Activated CD4-positive, alpha-beta T cell treated with anti-CD3 and anti-CD28 coated beads, Interleukin-2, amount 50 U/mL, for 16 hours (primary cell): ENCODE measurements at regions not wholly inside any gene's neighbourhood (a gene's known extent, or its start where the extent isn't known, plus 50 kb on each side); places are given as distances from the start of the nearest gene placed in this dataset.
"Not testable (repeated sequence)": the region's sequence is repeated elsewhere in the genome, so short reads cannot be mapped to it uniquely, and the experiment has no call there.

ENCODE experiments used
- DNase-seq: peaks from one replicate; pipeline ENCODE4 v3.0.0-alpha.2; 2020

GRCh38 chr5:34538026-34538672 lies 118.0 kb upstream of the RAI14 start:
- peak; percentile 11 for DNase-seq

- DNase-seq, result no peak
Measured at GRCh38 chr5:34539183-34539582, 116.9 kb upstream of the RAI14 start.

DNA sequence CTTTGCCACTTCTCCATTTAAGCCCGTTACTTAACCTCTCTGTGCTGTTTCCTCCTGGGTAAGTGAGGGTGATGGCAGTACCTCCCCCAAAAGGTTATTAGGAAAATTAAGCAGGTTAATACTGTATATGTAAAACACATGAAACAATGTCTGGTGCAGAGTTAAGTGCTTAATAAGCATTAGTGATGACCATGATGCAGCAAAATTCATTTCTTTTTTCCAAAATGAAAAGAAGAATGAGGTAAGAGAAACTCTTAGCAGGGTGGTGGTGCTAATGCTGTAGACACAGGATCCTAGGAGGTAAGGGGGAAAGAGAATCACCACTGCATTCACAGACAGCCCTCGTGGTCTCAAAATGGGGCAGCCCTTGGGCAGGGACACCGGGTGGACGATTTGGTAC lies 115.1 kb upstream of the RAI14 start:
- DNase-seq, result no peak

GRCh38 chr5:34542818-34543217 lies 113.3 kb upstream of the RAI14 start:
- DNase-seq, result no peak

DNA sequence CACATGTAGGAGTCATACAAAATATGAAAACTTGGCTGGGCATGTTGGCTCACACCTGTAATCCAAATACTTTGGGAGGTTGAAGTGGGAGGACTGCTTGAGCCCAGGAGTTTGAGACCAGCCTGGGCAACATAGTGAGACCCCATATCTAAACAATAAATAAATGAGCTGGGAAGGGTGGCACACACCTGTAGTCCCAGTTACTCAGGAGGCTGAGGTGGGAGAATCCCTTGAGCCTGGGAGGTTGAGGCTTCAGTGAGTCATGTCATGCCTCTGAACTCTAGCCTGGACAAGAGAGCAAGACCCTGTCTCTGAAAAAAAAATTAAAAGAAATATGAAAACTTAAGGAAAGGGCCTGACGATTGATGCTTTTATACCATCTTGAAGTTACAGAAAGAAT lies 112.4 kb upstream of the RAI14 start:
- no peak for DNase-seq

DNA sequence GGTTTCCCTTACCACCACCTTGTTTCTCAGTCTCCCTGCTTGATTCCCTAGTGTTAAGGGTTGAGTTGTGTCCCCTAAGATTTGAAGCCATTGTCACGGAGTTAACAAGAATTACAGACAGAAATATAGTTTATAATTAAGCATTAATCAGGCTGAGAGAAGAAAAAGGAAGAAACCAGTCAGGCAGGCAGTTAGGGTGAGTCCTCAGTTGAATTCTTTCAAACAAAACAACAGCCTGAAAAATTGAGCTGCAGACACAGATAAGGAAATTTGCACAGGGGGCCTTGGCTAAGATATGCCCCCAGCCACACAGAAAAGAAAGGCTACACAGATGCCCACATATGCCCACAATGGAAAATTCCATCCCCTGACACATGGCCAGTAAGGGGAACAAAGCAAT lies 111.7 kb upstream of the RAI14 start:
- DNase-seq, result no peak

GRCh38 chr5:34545164-34545563 lies 111.0 kb upstream of the RAI14 start:
- DNase-seq, result no peak

- no peak for DNase-seq
Measured at GRCh38 chr5:34545626-34546025, 110.5 kb upstream of the RAI14 start.

DNA sequence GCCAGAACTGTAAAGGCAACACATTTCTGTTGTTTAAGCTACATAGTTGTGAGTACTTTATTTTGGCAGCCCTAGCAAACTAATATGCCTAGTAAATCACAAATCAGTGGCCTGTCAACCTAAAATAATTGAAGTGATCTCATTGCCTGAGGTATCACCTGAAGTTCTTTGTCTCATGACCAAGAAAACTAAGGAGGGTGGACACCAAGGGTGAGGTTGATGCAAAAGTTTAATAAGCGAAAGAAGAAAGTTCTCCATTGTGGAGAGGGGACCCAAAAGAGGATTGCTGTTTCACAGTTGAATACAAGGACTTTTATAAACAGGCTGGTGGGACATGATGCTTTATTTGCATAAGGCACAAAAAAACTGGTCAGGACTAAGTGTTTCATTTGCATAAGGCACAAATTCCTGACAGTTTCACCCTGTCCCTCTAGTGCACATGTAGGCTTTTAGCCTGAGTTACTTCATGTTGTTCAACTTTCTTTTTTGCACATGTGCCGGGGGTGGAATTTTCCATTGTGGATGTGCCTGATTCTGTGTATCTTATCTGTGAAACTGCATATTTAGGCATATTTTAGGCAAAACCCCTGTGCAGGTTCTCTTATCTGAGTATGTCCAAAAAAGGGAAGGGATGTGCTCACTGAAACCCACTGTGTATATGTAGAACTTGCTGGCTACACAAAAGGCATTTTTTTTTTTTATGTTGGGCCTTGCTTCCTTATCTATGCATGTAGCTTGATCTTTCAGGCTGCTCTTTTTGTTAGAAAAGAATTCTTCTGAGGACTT lies 108.6 kb upstream of the RAI14 start:
- no peak for DNase-seq

GRCh38 chr5:34548086-34548403 lies 108.1 kb upstream of the RAI14 start:
- DNase-seq, result no peak

- DNase-seq, result no peak
Measured at GRCh38 chr5:34550247-34550646, 105.9 kb upstream of the RAI14 start.

DNA sequence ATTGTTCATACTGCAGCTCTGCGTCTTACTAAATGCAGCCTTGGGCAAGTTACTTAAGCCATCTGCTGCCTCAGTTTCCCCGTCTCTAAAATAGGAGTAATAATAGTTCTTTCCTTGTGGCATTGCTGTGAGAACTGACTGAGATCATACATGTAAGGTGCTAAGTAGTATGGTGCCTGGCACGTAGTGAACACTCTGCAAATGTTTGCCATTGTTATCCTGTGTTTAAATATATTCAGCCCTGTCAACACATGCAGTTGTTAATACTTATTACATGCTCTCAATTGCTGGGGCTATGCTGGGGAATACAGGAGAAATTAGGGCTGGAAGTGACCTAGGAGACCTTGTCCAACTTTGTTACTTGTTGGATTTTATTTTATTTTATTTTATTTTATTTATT lies 105.2 kb upstream of the RAI14 start:
- DNase-seq, result no peak

DNA sequence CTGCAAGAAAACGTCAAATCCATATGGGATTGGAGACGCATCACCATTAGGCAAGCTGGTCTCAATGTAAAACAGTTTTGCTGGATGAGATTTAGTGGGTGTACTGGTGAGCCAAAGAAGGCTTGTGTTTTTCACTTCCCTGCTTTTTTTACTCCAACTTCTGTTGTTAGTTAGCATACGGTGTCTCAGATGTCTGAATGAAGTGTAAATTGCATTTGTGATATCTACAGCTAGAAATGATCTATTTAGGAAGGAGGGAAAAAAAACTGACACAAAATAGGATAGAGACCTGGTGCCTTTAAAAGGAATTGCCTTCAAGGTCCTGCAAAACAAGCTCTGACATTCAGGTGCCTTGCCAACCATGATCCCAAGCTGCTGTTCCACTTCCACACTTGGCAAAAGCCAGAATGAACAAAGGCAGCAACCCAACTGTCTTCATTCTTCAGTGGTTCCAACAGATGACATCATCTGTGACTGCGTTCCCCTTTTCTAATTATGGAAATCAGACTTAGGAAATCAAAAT lies 104.2 kb upstream of the RAI14 start:
- no peak for DNase-seq

DNA sequence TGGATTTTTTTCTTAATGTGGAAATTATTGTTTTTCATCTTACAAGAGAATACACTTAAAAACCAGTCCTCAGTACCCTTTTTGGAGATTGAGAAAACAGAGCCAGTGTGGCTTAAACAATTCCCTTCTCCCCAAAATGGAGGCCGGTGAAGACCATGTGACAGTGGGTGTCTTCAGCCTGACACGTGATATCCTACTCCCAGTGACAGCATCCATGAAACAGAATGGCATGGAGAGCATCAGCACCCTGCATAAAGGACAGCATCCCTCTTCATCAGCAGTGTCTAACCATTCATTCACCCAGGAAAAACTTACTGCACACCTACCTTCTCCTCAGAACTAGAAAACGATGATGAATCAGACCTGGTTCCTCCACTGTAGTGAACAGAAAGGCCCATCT lies 103.4 kb upstream of the RAI14 start:
- DNase-seq, result no peak

DNA sequence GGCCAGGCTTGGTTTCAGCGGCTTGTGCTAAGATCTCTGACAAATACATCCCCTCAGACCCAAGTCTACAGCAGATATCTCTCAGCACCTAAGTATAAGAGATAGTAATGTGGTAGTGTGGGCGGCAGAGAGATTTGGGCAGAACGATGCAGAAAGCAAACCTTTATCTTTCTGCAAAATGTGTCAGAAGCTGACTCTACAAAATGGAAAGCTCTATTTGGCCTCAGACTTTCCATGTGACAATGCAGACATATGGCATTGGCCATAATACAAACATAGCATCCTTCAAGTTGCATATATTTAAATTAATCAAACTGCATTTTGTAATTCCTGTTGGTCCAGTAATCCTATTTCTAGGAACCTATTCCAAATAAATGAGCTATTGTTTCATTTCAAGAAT lies 102.5 kb upstream of the RAI14 start:
- no peak for DNase-seq

- DNase-seq, result no peak
Measured at GRCh38 chr5:34554641-34555040, 101.5 kb upstream of the RAI14 start.

- DNase-seq, result no peak
Measured at GRCh38 chr5:34555699-34556508, 100.2 kb upstream of the RAI14 start.

DNA sequence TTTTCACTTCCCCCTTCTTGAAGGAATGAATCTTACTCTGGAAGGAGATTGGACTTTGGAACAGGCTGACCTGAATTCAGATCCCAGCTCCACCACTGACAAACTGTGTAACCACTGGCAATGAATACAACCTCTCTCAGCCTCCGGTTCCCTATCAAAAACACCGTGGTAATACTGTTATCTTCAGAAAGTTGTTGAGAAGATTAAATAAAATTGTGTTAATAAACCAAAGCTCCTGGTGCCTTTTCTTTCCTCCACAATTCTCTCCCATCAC lies 99.7 kb upstream of the RAI14 start:
- no peak for DNase-seq

DNA sequence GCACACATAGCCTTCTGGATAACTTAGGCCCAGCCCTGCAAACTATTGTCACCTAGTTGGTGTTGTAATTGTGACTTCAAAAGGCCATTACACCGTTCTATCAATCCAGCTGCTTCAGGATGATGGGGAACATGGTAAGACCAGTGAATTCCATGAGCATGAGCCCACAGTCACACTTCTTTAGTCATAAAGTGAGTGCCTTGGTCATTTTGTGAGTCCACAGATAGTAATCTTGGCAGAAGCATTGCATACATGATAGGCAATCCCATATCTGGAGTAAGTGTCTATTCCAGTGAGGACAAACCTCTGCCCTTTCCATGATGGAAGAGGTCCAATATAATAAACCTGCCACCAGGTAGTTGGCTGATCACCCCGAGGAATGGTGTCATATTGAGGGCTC lies 94.5 kb upstream of the RAI14 start:
- not testable (repeated sequence) for DNase-seq

- no peak for DNase-seq
Measured at GRCh38 chr5:34562791-34563190, 93.3 kb upstream of the RAI14 start.

DNA sequence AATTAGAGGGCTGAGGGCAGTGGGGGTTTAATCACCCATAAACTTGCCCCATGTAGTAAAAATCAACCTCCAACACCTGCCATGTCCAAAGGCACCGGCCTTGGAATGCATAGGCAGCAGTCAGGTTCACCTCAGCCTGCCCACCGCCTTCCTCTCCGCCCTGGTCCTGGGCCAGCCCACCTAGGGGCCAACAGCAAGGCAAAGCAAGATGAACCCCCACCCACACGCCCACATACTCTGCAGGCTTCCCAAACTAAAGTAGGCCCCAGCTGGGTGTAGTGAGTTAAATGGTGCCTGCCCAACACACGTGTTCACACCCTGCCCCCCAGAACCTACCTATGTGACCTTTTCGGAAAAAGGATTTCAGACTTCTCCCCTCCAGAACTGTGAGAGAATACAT lies 92.9 kb upstream of the RAI14 start:
- no peak for DNase-seq

DNA sequence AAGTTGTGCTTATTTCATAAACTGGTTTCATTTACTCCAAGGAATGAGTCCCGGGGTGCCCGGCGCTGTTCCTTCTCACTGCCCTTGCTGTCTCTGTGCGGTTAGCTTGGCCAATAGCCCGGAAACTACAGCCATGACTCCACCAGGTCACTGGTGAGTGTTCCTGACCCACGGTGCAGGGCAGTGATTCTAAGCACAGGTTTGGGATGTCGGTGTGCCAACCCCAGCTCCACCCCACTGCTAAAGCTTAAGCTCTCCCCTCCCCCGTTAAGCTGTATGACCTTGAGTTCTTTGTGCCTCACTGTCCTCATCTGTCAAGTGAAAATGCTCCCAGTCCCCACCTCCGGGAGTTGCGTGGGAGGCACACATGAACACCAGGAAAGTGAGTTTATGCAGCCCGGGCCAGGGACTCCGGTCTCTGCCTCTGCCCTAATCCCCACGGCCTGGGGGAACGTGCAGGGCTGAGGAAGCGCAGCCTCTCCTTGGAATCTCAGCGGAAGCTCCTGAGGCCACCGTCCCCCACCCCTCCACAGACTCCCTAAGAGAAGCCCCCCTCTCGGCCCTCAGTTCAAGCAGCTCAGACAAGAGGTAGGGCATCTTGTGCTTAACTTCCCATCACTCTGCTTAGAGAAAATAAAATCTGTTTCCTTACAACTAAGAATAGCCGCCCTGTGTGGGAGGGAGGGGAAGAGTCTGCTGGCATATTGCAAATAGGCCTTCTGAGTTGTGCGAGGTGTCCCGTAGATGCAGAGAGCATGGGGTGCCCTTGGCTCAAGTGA lies 92.0 kb upstream of the RAI14 start:
- DNase-seq, result no peak

- no peak for DNase-seq
Measured at GRCh38 chr5:34564710-34565235, 91.4 kb upstream of the RAI14 start.
